HG02588 (cell line): ENCODE measurements at regions not wholly inside any gene's neighbourhood (a gene's known extent, or its start where the extent isn't known, plus 50 kb on each side); places are given as distances from the start of the nearest gene placed in this dataset.
"Not testable (repeated sequence)": the region's sequence is repeated elsewhere in the genome, so short reads cannot be mapped to it uniquely, and the experiment has no call there.

Experiments used
- ATAC-seq: cut with Tn5 transposase; IDR thresholded peaks from one replicate; pipeline ENCODE4 v1.9.1; 2021; ENCODE audit warnings: mild to moderate bottlenecking, moderate library complexity; ENCODE audit not compliant: unreplicated experiment

DNA sequence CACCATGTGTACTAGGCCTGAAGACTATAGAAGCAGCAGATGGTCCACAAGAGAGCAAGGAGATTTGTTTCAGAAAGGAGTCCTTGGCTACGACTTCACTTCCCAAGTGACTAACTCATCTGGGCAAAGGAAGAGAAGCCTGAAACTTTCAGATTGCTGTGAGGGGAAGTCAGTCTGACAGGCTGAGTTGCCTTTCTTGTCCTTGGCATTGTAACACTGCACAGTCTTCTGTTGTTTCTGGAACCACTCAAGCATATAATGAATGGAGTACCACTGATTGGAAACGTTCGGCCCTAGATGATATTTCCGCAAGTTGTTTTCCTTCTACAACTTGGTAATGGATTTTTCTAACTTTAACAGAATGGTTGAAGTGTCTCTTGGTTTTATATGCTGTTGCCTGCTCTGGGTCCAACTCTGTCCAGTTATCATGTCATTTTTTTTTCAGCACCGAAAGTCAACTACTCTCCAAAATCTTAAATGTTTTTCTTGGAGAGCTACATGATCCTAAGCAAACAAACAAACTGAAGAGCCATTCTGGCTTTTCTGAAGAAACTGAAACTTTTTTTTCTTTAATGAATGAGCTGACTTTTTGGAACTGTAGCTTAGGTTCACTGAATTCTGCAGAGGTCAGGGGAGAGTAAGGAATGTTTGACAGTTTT is 685.7 kb downstream of the MECOM start:
- no peak for ATAC-seq

DNA sequence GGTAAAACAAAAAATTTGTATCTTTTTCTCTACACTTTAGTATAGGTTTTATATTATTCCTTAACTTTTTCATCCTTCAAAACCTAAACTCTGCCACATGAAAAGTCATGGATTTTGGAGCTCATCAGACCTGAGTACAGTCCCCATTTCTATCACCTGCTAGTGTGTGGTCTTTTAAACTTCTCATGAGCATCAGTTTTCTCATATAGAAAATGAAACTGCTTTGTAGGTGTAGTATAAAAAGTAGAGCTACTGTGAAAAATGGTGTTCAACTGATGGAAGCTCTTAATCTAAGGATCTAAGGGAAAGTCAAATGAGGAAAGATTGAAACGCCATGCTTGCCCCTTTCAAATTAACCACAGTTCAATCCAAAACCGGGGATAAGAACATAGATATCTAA is 686.5 kb downstream of the MECOM start:
- no peak for ATAC-seq

GRCh38 chr3:168975576-168975975 is 687.9 kb downstream of the MECOM start:
- no peak for ATAC-seq

- ATAC-seq = no peak
Measured at GRCh38 chr3:168974617-168975403, 688.7 kb downstream of the MECOM start.

- ATAC-seq = no peak
Measured at GRCh38 chr3:168973897-168974296, 689.6 kb downstream of the MECOM start.

DNA sequence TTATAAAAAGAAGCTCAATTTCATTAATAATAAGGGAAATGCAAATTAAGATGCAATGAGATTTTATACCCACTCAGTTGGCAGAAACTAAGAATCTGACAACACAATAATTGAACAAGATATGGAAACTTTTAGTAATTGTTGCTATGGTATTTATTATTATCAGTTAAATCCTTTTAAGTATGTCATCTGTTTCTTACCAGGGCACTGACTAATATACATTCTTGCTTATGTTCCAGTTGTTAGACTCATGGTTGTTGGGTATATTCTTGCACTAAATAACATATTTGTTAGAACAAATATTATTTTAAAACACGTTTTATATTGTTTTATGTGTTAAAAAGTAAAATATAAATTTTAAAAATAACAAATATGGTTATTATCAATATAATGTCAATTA is 690.3 kb downstream of the MECOM start:
- no peak for ATAC-seq

- ATAC-seq = no peak
Measured at GRCh38 chr3:168968609-168969008, 694.9 kb downstream of the MECOM start.

GRCh38 chr3:168964736-168965135 is 698.8 kb downstream of the MECOM start:
- ATAC-seq = no peak

GRCh38 chr3:168961271-168961670 is 702.2 kb downstream of the MECOM start:
- ATAC-seq = no peak

DNA sequence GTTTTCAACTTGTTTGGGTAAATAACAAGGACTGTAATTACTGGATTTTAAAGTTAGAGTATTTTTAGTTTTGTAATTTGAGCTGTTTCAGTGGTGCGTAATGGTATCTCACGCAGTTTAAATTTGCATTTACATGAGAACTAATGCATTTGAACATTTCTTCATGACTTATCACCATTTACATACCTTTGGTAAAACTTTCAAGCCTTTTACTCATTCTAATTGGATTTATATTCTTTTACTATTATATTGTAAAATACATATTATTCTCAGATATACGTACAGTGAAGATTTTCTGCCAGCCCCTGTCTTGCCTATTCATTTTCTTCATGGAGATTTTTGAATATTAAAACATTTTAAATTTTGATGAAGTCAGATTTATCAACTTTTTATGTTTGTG is 703.8 kb downstream of the MECOM start:
- no peak for ATAC-seq

DNA sequence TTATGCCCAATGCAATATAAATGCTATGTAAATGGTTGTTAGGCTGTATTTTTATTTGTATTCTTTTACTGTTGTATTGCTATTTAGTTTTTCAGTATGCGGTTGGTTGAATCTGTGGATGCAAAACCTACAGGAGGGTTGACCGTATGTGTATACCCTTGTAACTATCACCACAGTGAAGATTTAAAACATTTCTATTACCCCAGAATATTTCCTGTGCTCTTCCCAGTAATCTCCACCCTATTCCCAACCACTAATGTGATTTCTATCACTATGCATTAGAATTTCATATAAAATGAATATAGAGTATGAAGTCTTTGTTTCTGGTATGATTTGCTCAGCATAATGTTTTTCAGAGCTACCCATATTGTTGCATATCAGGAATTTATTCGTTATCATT is 705.0 kb downstream of the MECOM start:
- ATAC-seq = no peak

DNA sequence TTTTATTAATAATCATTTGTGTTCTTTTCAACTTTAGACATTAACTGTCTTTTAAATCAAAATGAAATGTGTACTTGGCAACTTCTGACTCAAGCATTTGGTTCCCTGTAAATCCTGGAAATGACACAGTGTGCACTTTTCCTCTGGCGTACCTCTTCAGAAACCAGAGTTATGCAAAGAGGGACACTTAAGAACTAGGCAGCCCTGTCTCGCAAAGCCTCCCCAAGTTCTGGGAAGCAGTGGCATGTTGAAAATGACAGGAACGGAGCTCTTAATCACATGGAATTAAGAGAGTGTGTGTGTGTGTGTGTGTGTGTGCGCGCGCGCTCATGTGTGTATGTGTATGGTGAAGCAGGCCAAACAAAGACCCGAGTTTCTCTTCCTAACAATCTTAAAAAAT is 707.4 kb downstream of the MECOM start:
- ATAC-seq = no peak

GRCh38 chr3:168952551-168952950 is 711.0 kb downstream of the MECOM start:
- no peak for ATAC-seq

GRCh38 chr3:168951884-168952283 is 711.6 kb downstream of the MECOM start:
- ATAC-seq = no peak

DNA sequence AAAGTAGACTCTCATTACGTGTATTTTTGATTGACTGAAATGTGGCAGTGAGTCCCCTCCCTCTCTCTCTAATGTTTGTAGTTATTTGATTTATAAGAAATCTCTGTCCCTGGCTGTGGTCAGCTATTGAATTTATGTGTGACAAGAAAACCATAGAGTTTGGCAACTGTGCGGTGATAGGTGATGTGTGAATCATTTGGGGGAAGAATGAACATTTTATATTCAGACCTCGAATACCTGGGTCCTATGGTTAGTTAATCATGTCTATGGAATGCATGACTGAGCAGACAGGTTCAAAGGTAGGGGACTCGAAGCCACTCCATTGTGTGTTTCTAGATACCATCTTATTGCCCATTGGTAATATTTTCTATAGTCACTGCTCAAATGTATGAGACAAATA is 712.1 kb downstream of the MECOM start:
- no peak for ATAC-seq

DNA sequence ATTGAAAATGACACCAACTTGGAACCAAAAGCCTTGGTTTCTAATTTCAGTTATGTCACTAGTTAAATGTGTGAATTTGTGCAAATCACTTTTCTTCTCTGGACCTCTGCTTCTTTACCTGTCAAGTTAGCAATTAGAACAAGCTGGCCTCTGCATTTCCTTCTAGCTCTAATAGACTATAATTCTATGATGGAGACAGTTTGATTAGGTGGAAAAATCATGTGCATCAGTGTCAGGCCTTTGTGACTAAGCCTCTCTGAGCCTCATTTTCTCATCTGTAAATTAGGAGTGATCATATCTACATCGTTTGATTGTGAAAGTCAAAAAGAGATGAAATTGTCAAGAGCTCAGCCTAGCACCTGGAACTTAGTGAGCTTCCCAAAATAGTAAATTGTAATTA is 712.9 kb downstream of the MECOM start:
- ATAC-seq = no peak

DNA sequence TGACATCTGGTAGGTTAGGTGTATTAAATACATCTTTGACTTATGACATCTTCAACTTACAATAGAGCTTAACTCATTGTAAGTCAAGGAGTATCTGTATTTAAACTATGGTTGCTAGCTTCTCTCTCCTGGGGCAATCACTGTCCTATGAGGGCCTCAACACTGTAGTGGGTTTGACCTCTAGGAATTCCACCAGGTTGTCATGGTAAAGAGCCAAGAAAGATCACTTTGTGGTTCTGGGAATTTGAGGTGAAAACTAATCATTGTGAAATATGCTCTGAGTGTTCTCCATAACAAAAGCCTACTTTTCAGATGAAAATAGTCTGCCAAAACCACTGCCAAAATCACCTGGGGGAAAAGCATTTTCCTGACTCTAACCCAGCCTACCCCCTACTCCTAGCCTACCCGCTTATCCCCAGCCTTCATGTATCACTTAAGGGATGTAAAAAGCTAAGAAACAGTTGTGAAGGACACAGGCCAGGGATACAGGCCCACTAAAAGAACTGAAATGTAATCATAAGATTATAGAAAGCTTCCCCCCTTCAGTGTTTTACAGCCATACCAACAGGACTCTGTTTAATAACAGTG is 723.8 kb downstream of the MECOM start:
- ATAC-seq = no peak

DNA sequence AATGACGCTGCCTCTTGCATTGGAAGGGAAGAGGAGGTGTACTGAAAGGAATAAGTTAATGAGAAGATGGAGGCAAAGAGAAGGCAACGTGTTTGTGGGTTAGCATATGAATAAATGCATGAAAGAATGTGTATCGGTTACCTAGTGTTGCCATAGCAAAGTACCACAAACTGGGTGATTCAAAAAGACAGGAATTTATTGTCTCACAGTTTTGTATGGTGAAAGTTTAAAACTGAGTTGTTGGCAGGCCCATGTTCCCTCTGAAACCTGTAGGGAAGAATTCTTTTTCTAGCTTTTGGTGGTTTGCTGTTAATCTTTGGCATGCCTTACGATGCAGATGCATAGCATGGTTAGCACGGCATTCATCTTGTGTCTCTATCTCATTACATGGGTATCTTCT is 729.9 kb downstream of the MECOM start:
- no peak for ATAC-seq

DNA sequence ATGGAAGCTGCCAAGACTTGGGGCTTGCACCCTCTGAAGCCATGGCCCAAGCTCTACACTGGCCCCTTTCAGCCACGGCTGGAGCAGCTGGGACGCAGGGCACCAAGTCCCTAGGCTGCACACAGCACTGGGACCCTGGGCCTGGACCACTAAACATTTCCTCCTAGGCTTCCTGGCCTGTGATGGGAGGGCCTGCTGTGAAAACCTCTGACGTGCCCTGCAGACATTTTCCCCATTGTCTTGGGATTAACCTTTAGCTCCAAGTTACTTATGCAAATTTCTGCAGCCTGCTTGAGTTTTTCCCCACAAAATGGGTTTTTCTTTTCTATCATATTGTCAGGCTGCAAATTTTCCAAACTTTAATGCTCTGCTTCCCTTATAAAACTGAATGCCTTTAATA is 733.5 kb downstream of the MECOM start:
- not testable (repeated sequence) for ATAC-seq

- ATAC-seq = no peak
Measured at GRCh38 chr3:168926426-168926825, 737.1 kb downstream of the MECOM start.

DNA sequence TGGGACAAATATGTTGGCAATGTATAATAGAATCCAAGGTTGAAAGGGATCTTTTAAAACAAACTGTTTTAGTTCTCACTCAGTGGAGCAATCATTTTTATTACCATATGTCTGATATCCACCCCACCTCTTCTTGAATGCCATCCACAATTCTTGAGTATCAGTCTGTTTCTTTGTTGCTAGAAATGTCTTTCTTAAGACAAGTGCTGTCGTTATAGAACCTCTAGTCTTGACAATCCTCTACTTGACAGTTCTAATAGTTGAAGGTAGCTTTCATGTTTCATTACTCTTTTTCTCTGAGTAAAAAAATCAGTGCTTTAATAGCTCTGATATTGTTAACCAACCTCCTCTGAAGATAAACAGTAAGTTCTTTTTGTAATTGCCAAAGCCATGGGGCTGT is 737.9 kb downstream of the MECOM start:
- ATAC-seq = no peak

DNA sequence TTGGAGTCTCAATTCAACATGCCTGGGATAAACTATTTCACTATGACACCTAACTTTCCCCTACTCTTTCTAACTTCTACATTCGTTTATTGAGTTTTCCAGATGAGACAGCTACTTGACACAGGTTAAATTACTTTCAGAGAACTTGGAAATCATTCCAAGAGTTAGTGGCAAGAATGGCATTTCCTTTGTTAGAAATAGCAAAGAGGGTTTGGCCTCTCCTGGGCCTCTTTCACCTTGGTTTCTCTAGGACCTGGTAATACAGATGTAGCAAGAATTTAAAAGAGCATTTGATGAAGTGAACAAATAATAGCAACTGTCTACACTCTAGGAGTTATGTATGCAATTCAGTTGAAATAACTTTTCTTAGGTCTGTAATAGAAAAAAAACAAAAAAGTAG is 748.9 kb downstream of the MECOM start:
- ATAC-seq = no peak
